B cell (primary cell): ENCODE measurements at regions not wholly inside any gene's neighbourhood (a gene's known extent, or its start where the extent isn't known, plus 50 kb on each side); places are given as distances from the start of the nearest gene placed in this dataset.

ENCODE experiments used
- ATAC-seq: fragments of 200-7000 bp; cut with Tn5 transposase; one replicate; pipeline ENCODE4 v1.10.0; 2021; ENCODE audit warnings: low read depth, mild to moderate bottlenecking, moderate number of reproducible peaks, moderate library complexity
- CTCF ChIA-PET: fragments of 350-600 bp; sonication (Branson Sonifier 250); formaldehyde crosslinking; loops from one replicate; lab custom pipeline; 2021; ENCODE audit warnings: antibody characterized with exemption, inconsistent platforms; lab: Charles Lee
- POLR2A ChIA-PET: fragments of 350-600 bp; sonication (Branson Sonifier 250); formaldehyde crosslinking; loops from one replicate; lab custom pipeline; 2021; ENCODE audit warnings: antibody characterized with exemption; lab: Charles Lee
- DNase-seq: peaks from one replicate; pipeline ENCODE4 v3.0.0; 2013
- H2AFZ ChIP-seq: 2 replicates; pipeline ENCODE4 v1.6.1; 2012; ENCODE audit warnings: mild to moderate bottlenecking, low read depth, low read length; ENCODE audit not compliant: insufficient read depth, poor library complexity, severe bottlenecking
- H3K27ac ChIP-seq, 2 donors: 1 replicate in 1 of 2; 2 replicates in 1 of 2; pipeline ENCODE4 v1.5.1; 2012 to 2013; ENCODE audit warnings: low read length in 2 of 2, mild to moderate bottlenecking in 2 of 2, moderate library complexity in 1 of 2
- H3K27me3 ChIP-seq, 4 experiments: fragments of 200-600 bp in 1 of 4; sonication (generic) in 1 of 4; replicated peaks in 1 of 4; 1 replicate in 2 of 4; 2 replicates in 2 of 4; pipeline versions ENCODE4 v1.6.1 to v1.7.0; 2013 to 2016; ENCODE audit warnings: low read length in 3 of 4, mild to moderate bottlenecking in 2 of 4, mixed read lengths in 1 of 4, moderate library complexity in 1 of 4; ENCODE audit not compliant: insufficient read depth in 4 of 4, control insufficient read depth in 3 of 4; ENCODE audit errors: control extremely low read depth in 1 of 4
- H3K36me3 ChIP-seq, 2 experiments: replicated peaks in 1 of 2; 1 replicate in 1 of 2; 2 replicates in 1 of 2; pipeline versions ENCODE4 v1.6.1 to v1.7.1; 2013; ENCODE audit warnings: low read length in 1 of 2; ENCODE audit not compliant: insufficient read depth in 2 of 2, control insufficient read depth in 1 of 2; ENCODE audit errors: control extremely low read depth in 1 of 2, extremely low read depth in 1 of 2
- H3K4me1 ChIP-seq, 2 donors: fragments of 200-600 bp in 1 of 2; sonication (generic) in 1 of 2; 1 replicate in 1 of 2; 2 replicates in 1 of 2; pipeline versions ENCODE4 v1.5.1 to v1.6.1; 2013 to 2017; ENCODE audit warnings: low read length in 2 of 2; ENCODE audit not compliant: control insufficient read depth in 2 of 2, insufficient read depth in 2 of 2
- H3K4me2 ChIP-seq: replicated peaks from 2 replicates; pipeline ENCODE3; 2012; ENCODE audit warnings: mild to moderate bottlenecking, low read depth, low read length; ENCODE audit not compliant: poor library complexity, severe bottlenecking
- H3K4me3 ChIP-seq, 5 experiments: fragments of 200-600 bp in 1 of 5; sonication (generic) in 1 of 5; 1 replicate in 3 of 5; 2 replicates in 2 of 5; pipeline versions ENCODE4 v1.5.1 to v1.7.0; 2011 to 2016; ENCODE audit warnings: low read length in 4 of 5, mild to moderate bottlenecking in 4 of 5, low read depth in 2 of 5, control low read depth in 1 of 5, moderate library complexity in 1 of 5; ENCODE audit not compliant: insufficient read depth in 1 of 5; ENCODE audit errors: control extremely low read depth in 1 of 5, extremely low read depth in 1 of 5
- H3K79me2 ChIP-seq: fragments of 200-600 bp; sonication (generic); one replicate; pipeline ENCODE4 v1.6.0; 2016; ENCODE audit warnings: low read length; ENCODE audit not compliant: control insufficient read depth, insufficient read depth
- H3K9ac ChIP-seq: fragments of 200-600 bp; sonication (generic); 2 replicates; pipeline ENCODE4 v1.6.1; 2017; ENCODE audit warnings: mild to moderate bottlenecking, low read length, moderate library complexity
- H3K9me3 ChIP-seq, 3 donors: one replicate each; pipeline versions ENCODE4 v1.6.1 to v1.7.1; 2013; ENCODE audit warnings: low read length in 2 of 3; ENCODE audit not compliant: control insufficient read depth in 2 of 3, insufficient read depth in 1 of 3; ENCODE audit errors: control extremely low read depth in 1 of 3
- H4K20me1 ChIP-seq: 2 replicates; pipeline ENCODE4 v1.6.0; 2012; ENCODE audit warnings: mild to moderate bottlenecking, low read length; ENCODE audit not compliant: insufficient read depth, control insufficient read depth, poor library complexity, severe bottlenecking
- H3K27ac Mint-ChIP-seq: one replicate; pipeline ENCODE4 v1.8.0; 2021; ENCODE audit warnings: mixed read lengths
- H3K27me3 Mint-ChIP-seq: one replicate; pipeline ENCODE4 v1.8.0; 2021; ENCODE audit warnings: mixed read lengths
- H3K4me1 Mint-ChIP-seq: one replicate; pipeline ENCODE4 v1.8.0; 2021; ENCODE audit warnings: mixed read lengths
- H3K4me3 Mint-ChIP-seq: one replicate; pipeline ENCODE4 v1.8.0; 2021; ENCODE audit warnings: mixed read lengths
- H3K9me3 Mint-ChIP-seq: one replicate; pipeline ENCODE4 v1.8.0; 2022; ENCODE audit warnings: mixed read lengths; ENCODE audit not compliant: insufficient read depth
- EZH2 ChIP-seq: IDR thresholded peaks from 2 replicates; pipeline ENCODE4 v1.6.1; 2012; ENCODE audit warnings: borderline replicate concordance, low read depth, mild to moderate bottlenecking, moderate library complexity, low read length; ENCODE audit not compliant: insufficient read depth, poor library complexity, severe bottlenecking
- WGBS: methylation state at CpG from one replicate; pipeline ENCODE4 v1.1.5; 2013; ENCODE audit warnings: missing lambda C conversion rate; ENCODE audit not compliant: insufficient coverage; 5-methylcytosine and 5-hydroxymethylcytosine counted together
- intact Hi-C: fragments of 100-400 bp; cut with micrococcal nuclease; formaldehyde crosslinking; loops from one replicate; pipeline ENCODE4 v1.10.0; 2022
- TF ChIP-seq, protein P1 (sequence below): fragments of 200-600 bp; IDR thresholded peaks from one replicate; pipeline ENCODE4 v1.8.0; 2022; ENCODE audit warnings: antibody characterized with exemption, mild to moderate bottlenecking

GRCh38 chr5:52376592-52376991 lies 411.1 kb upstream of the ITGA1 start:
- Mint-ChIP-seq H3K27me3 (no peaks in the 10 kb centered on the region), H3K4me1 (no peaks in the 10 kb centered on the region), H3K27ac (no peak overlapping the region), H3K9me3 (no peaks in the 10 kb centered on the region), H3K4me3 (no peak overlapping the region)
- ATAC-seq: no peak
- no peaks in the 10 kb centered on the region for H4K20me1 ChIP-seq
- H3K36me3 ChIP-seq: no peaks in the 10 kb centered on the region
- H3K9ac ChIP-seq: no peak overlapping the region
- ChIA-PET CTCF (no interaction called here), POLR2A (no interaction called here)
- no peak overlapping the region for H3K4me3 ChIP-seq
- H3K9me3 ChIP-seq: no peaks in the 10 kb centered on the region
- 87% methylated on average over 5 of the region's 7 CpGs for WGBS
- H3K27me3 ChIP-seq: no peaks in the 10 kb centered on the region
- TF ChIP-seq, protein P1, sequence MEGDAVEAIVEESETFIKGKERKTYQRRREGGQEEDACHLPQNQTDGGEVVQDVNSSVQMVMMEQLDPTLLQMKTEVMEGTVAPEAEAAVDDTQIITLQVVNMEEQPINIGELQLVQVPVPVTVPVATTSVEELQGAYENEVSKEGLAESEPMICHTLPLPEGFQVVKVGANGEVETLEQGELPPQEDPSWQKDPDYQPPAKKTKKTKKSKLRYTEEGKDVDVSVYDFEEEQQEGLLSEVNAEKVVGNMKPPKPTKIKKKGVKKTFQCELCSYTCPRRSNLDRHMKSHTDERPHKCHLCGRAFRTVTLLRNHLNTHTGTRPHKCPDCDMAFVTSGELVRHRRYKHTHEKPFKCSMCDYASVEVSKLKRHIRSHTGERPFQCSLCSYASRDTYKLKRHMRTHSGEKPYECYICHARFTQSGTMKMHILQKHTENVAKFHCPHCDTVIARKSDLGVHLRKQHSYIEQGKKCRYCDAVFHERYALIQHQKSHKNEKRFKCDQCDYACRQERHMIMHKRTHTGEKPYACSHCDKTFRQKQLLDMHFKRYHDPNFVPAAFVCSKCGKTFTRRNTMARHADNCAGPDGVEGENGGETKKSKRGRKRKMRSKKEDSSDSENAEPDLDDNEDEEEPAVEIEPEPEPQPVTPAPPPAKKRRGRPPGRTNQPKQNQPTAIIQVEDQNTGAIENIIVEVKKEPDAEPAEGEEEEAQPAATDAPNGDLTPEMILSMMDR: no peak
- TF ChIP-seq EZH2: no peak
- H3K27ac ChIP-seq: no peak overlapping the region
- no peak overlapping the region for H3K4me2 ChIP-seq
- no peaks in the 10 kb centered on the region for H3K4me1 ChIP-seq
- no peak overlapping the region for H2AFZ ChIP-seq
- intact Hi-C loops: no loop called here
- no peaks in the 10 kb centered on the region for H3K79me2 ChIP-seq
- DNase-seq: no peak

DNA sequence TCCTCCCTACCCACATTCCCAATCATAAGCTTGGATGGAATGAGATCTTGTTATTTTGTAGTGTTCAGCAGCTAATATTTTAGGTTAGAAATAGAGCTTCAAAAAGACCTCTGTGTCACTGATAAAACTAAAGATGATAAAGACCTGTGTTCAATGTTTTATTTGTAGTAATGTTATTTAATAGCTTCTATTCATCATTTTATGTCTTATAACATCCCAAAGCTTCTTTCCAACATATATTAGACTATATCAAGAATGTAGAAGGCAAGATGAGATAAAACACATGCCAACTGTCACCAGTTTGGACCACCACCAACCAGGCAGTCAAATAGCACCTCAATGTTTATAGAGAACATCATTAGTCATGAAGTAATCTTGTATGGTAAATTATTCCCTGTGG lies 409.5 kb upstream of the ITGA1 start:
- Histone ChIP-seq H3K79me2 (no peaks in the 10 kb centered on the region), H3K4me1 (no peaks in the 10 kb centered on the region), H3K9me3 (no peaks in the 10 kb centered on the region), H3K4me2 (no peak overlapping the region), H3K4me3 (no peak overlapping the region), H3K27me3 (no peaks in the 10 kb centered on the region), H3K9ac (no peak overlapping the region), H4K20me1 (no peaks in the 10 kb centered on the region), H2AFZ (no peak overlapping the region), H3K27ac (no peak overlapping the region), H3K36me3 (no peaks in the 10 kb centered on the region)
- no peak for TF ChIP-seq EZH2
- TF ChIP-seq, protein P1: no peak
- Mint-ChIP-seq H3K27ac (no peak overlapping the region), H3K9me3 (no peaks in the 10 kb centered on the region), H3K27me3 (no peaks in the 10 kb centered on the region), H3K4me3 (no peak overlapping the region), H3K4me1 (no peaks in the 10 kb centered on the region)
- ChIA-PET POLR2A (no interaction called here), CTCF (no interaction called here)
- intact Hi-C loops: no loop called here
- DNase-seq: no peak
- ATAC-seq: no peak
